Right lobe of liver (tissue), 6 donors: ENCODE measurements at regions not wholly inside any gene's neighbourhood (a gene's known extent, or its start where the extent isn't known, plus 50 kb on each side); places are given as distances from the start of the nearest gene placed in this dataset.

Experiments
- ATAC-seq, 4 donors: fragments of 200-7000 bp; cut with Tn5 transposase; one replicate each; pipeline ENCODE4 v1.9.1; 2020; ENCODE audit warnings: mild to moderate bottlenecking in 4 of 4, moderate library complexity in 4 of 4
- DNase-seq, 3 donors: peaks; one replicate each; pipeline ENCODE4 v3.0.0-alpha.2; 2020
- H3K27ac ChIP-seq, 3 donors: fragments of 200-600 bp; one replicate each; pipeline ENCODE4 v1.8.0; 2022
- H3K27me3 ChIP-seq, 2 donors: fragments of 200-600 bp; one replicate each; pipeline ENCODE4 v1.8.0; 2022
- H3K36me3 ChIP-seq, 4 donors: fragments of 200-600 bp; sonication (generic) in 1 of 4; one replicate each; pipeline versions ENCODE4 v1.5.1 to v1.8.0; 2017 to 2022; ENCODE audit warnings: control low read depth in 1 of 4
- H3K4me1 ChIP-seq, 4 donors: fragments of 200-600 bp; sonication (generic) in 1 of 4; one replicate each; pipeline versions ENCODE4 v1.5.1 to v1.8.0; 2017 to 2022; ENCODE audit warnings: control low read depth in 1 of 4
- H3K4me3 ChIP-seq, 3 donors: fragments of 200-600 bp; one replicate each; pipeline ENCODE4 v1.8.0; 2022
- H3K9me3 ChIP-seq, 4 donors: fragments of 200-600 bp; sonication (generic) in 1 of 4; one replicate each; pipeline versions ENCODE4 v1.5.1 to v1.8.0; 2017 to 2022; ENCODE audit warnings: control low read depth in 1 of 4
- CTCF ChIP-seq, 4 donors: fragments of 200-600 bp in 3 of 4; fragments of 450-650 bp in 1 of 4; IDR thresholded peaks; one replicate each; pipeline versions ENCODE4 v1.5.1 to v1.8.0; 2016 to 2022; ENCODE audit warnings: antibody characterized with exemption in 4 of 4, mild to moderate bottlenecking in 2 of 4
- POLR2A ChIP-seq: fragments of 450-650 bp; IDR thresholded peaks from one replicate; pipeline ENCODE4 v1.6.1; 2017; ENCODE audit warnings: antibody characterized with exemption, mild to moderate bottlenecking
- WGBS: methylation state at CpG from one replicate; pipeline ENCODE4 v1.1.6; 2018; ENCODE audit warnings: low coverage, low lambda C conversion rate; ENCODE audit not compliant: insufficient coverage; ENCODE audit errors: missing lambda C conversion rate; 5-methylcytosine and 5-hydroxymethylcytosine counted together
- intact Hi-C, 2 donors: fragments of 100-400 bp; cut with DNase I; formaldehyde crosslinking; loops; one replicate each; pipeline versions ENCODE4 v1.11.2 to v1.14.1; 2022
- donor health status: DM: no; HTN: yes; CAD: no.
- donor health status: DM: no; HTN: no; CAD: no.
- donor health status: DM: no; HTN: no; CAD: no.
- donor health status: DM: no; HTN: yes; CAD: no.
- donor health status: DM: no; HTN: yes; CAD: no.

DNA sequence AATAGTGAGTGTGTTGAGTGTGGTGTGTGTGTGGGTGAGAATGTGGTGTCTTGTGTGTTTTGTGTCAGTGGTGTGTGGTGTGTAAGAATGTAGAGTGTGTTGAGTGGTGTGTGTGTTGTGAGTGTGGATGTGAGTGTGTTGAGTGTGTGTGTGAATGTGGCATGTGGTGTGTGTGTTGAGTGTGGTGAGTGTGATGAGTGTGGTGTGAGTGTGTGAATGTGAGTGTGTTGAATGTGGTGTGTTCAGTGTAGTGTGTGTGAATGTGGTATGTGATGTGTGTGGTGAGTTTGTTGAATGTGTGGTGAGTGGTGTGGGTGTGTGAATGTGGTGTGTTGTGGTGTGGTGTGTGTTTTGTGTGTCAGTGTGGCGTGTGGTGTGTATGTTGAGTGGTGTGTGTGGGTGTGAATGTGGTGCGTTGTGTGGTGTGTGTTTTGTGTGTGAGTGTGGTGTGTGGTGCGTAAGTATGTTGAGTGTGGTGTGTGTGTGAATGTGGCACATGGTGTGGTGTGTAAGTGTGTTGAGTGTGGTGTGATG lies 60.8 kb upstream of the SORCS2 start:
- H3K27me3 ChIP-seq: no peaks in the 10 kb centered on the region
- DNase-seq (no peak), ATAC-seq (no peak)
- no peaks in the 10 kb centered on the region for H3K4me1 ChIP-seq
- H3K4me3 ChIP-seq: no peak overlapping the region
- no peaks in the 10 kb centered on the region for H3K36me3 ChIP-seq
- H3K27ac ChIP-seq: no peak overlapping the region
- WGBS: 46% methylated on average over 2 of the region's 3 CpGs
- H3K9me3 ChIP-seq: no peaks in the 10 kb centered on the region
- TF ChIP-seq POLR2A: no peak
- TF ChIP-seq CTCF (IDR thresholded peaks at IDR 0.05): no peak
- intact Hi-C loops: no loop called here

GRCh38 chr4:7130621-7131211 lies 61.6 kb upstream of the SORCS2 start:
- DNase-seq (no peak), ATAC-seq (no peak)
- TF ChIP-seq POLR2A (no peak), CTCF (IDR thresholded peaks at IDR 0.05) (no peak)
- intact Hi-C loops: no loop called here
- H3K4me1 ChIP-seq: peaks cover 0 to 2% (median 0%) of the 10 kb centered on the region in 4 donors
- H3K9me3 ChIP-seq: no peaks in the 10 kb centered on the region
- H3K36me3 ChIP-seq: no peaks in the 10 kb centered on the region
- 79% methylated on average over 4 of the region's 5 CpGs for WGBS
- no peaks in the 10 kb centered on the region for H3K27me3 ChIP-seq
- H3K4me3 ChIP-seq: no peak overlapping the region
- no peak overlapping the region for H3K27ac ChIP-seq

GRCh38 chr4:7129871-7130620 lies 62.2 kb upstream of the GRPEL1 start:
- WGBS: 81% methylated on average over 8 of the region's 28 CpGs
- DNase-seq (no peak), ATAC-seq (no peak)
- H3K27me3 ChIP-seq: no peaks in the 10 kb centered on the region
- no peak overlapping the region for H3K4me3 ChIP-seq
- no peaks in the 10 kb centered on the region for H3K9me3 ChIP-seq
- intact Hi-C loops: no loop called here
- no peak for TF ChIP-seq CTCF (IDR thresholded peaks at IDR 0.05)
- no peak for TF ChIP-seq POLR2A
- no peaks in the 10 kb centered on the region for H3K36me3 ChIP-seq
- no peak overlapping the region for H3K27ac ChIP-seq
- peaks cover 0 to 9% (median 3%) of the 10 kb centered on the region in 4 donors for H3K4me1 ChIP-seq

DNA sequence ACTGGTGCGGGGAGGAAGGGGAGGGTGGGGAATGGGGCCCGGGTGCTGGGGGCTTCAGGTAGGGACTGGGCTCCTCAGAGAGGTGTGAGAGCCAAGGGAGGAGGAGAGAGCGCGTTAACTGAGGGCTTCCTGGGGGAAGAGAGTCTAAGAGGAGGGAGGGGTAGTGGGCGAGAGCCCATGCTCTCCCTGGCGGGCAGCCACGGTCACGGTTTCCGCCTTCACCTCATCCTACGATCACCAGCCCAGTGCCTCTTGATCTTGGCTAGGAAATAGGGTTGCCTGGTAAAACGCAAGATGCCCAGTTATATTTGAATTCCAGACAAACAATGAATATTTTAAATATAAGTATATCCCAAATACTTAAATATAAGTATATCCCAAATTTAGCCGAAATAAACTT lies 60.8 kb upstream of the GRPEL1 start:
- H3K4me3 ChIP-seq: no peak overlapping the region
- DNase-seq (no peak), ATAC-seq (no peak)
- H3K4me1 ChIP-seq: peaks cover 0 to 18% (median 7%) of the 10 kb centered on the region in 4 donors
- 81% methylated on average over 7 of the region's 12 CpGs for WGBS
- intact Hi-C loops: no loop called here
- H3K36me3 ChIP-seq: no peaks in the 10 kb centered on the region
- TF ChIP-seq CTCF (IDR thresholded peaks at IDR 0.05) (no peak), POLR2A (no peak)
- no peaks in the 10 kb centered on the region for H3K9me3 ChIP-seq
- H3K27me3 ChIP-seq: no peaks in the 10 kb centered on the region
- no peak overlapping the region for H3K27ac ChIP-seq
